GM12864 (cell line): ENCODE measurements at regions not wholly inside any gene's neighbourhood (a gene's known extent, or its start where the extent isn't known, plus 50 kb on each side); places are given as distances from the start of the nearest gene placed in this dataset.

Source experiments
- DNase-seq: peaks from one replicate; pipeline ENCODE4 v3.0.0-alpha.2; 2011; ENCODE audit warnings: low read depth
- H3K4me3 ChIP-seq: 2 replicates; pipeline ENCODE4 v1.5.1; 2011; ENCODE audit warnings: mild to moderate bottlenecking, low read depth, low read length, control low read depth
- TF ChIP-seq, protein P1 (sequence below): IDR thresholded peaks from 2 replicates; pipeline ENCODE4 v1.5.1; 2011; ENCODE audit warnings: low read depth, mild to moderate bottlenecking, moderate library complexity, low read length, control low read depth, inconsistent platforms; ENCODE audit errors: missing control alignments

DNA sequence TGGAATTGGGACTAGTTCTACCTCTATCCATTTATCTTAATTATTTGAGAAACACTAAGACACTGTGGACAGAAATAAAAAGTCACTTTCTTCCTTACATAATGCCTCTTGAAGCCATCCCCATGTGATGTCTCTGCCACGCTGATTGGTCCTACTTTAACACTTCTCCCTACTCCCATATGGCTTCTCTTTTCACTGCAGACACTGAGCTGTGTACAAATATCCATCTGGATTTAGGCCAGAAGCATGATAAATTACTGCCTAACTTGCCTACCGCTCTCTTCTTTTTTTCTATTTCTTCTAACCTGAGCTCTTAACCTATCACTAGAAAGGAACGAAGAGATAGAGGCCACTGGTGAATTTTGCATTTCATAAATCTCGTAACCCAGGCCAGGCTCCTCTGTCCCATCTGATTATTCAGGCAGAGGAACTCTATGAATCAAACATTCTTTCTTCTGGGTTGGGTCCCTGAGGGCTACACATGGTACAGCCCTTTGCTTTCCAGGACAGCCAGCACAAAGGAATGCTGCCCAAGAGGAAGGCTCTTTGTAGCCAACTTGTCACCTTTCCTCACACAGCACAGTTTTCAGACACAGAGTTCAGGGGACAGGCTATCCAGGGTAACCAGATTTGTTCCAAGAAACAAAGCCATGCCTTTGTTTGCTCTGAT lies 878.5 kb upstream of the LRRC4C start:
- no peak for DNase-seq
- TF ChIP-seq, protein P1, sequence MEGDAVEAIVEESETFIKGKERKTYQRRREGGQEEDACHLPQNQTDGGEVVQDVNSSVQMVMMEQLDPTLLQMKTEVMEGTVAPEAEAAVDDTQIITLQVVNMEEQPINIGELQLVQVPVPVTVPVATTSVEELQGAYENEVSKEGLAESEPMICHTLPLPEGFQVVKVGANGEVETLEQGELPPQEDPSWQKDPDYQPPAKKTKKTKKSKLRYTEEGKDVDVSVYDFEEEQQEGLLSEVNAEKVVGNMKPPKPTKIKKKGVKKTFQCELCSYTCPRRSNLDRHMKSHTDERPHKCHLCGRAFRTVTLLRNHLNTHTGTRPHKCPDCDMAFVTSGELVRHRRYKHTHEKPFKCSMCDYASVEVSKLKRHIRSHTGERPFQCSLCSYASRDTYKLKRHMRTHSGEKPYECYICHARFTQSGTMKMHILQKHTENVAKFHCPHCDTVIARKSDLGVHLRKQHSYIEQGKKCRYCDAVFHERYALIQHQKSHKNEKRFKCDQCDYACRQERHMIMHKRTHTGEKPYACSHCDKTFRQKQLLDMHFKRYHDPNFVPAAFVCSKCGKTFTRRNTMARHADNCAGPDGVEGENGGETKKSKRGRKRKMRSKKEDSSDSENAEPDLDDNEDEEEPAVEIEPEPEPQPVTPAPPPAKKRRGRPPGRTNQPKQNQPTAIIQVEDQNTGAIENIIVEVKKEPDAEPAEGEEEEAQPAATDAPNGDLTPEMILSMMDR, result no peak
- H3K4me3 ChIP-seq, result no peak overlapping the region

DNA sequence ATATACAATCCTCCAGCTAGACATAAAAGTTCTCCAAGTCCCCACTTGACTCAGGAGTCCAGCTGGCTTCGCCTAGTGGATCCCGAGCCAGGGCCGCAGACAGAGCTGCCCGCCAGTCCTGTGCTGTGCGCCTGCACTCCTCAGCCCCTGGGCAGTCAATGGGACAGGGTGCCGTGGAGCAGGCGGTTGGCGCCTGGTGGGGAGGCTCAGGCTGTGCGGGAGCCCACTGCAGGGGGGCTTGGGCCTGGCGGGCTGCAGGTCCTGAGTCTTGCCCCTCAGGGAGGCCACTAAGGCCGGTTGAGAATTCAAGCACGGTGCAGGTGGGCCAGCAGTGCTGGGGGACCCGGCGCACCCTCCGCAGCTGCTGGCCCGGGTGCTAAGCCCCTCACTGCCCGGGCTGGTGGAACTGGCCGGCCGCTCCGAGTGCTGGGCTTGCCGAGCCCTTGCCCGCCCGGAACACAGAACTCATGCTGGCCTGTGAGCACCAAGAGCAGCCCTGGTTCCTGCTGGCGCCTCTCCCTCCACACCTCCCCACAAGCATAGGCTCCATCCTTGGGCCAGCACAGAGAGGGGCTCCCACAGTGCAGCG lies 884.8 kb upstream of the LRRC4C start:
- no peak overlapping the region for H3K4me3 ChIP-seq
- DNase-seq, result no peak
- TF ChIP-seq, protein P1, result no peak

DNA sequence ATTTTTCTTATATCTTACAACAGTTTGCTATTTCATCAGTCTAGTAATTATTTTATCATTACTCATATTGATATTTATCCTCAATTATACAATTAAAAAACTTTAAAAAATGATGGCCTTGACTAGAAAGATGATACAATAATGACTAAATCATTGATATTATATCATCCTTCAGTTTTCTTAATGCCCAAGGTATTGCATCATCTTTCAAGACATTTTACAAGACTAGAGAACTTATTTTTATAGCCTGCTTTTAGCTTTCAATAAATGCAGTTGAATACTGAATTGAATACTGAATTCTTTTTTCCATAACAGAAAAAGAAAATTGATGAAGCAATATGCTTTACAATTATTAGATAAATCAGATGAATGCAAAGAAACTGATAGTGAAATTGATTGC lies 886.5 kb upstream of the LRRC4C start:
- TF ChIP-seq, protein P1, result no peak
- DNase-seq, result no peak
- no peak overlapping the region for H3K4me3 ChIP-seq

DNA sequence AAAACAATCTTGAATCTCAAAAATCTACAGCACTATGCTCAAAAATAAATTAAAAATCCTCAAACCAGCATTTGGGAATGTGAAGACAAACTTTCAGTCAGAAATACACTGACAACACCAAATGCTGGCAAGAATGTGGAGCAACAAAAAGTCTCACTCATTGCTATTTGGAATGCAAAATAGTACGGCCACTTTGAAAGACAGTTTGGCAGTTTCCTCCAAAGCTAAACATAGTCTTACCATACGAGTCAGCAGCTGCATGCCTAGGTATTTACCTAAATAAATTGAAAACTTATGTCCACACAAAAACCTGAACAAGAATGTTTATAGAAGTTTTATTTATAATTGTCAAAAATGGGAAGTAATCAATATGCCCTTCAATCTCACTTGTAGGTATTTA lies 904.2 kb upstream of the LRRC4C start:
- no peak overlapping the region for H3K4me3 ChIP-seq
- TF ChIP-seq, protein P1, result no peak

DNA sequence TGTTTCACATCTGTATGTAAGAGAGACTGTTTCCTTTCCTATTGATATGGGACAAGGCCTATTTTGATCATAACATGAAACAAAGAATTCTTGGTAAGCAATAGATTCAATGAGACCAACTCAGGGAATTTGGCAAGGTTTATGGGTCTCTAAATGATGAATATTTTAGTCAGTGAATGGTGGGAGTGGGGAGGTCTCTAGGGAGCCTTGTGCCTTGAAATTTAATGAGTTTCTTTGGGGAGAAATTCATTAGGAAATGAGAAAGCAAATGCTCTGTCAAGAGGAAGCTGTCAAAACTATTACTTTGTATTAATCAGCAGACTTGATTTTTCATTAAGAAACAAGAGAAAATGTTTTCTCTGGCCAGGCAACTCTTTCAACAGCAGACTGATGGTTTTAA lies 921.7 kb upstream of the API5 start:
- no peak overlapping the region for H3K4me3 ChIP-seq
- no peak for DNase-seq
- TF ChIP-seq, protein P1, result no peak

More for the DNA sequence above, 904.2 kb upstream of the LRRC4C start:
- no peak for DNase-seq

DNA sequence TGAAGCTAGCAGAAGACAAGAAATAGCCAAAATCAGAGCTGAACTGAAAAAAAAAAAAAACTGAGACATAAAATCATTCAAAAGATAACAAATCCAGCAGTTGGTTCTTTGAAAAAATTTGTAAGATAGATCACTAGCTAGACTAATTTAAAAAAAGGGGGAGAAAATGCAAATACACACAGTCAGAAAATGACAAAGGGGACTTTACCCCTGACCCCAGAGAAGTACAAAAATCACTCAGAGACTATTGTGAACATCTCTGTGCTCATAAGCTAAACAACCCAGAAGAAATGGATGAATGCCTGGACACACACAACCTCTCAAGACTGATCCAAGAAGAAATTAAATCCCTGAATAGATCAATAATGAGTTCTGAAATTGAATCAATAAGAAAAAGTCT lies 914.3 kb upstream of the API5 start:
- TF ChIP-seq, protein P1, result no peak
- DNase-seq, result no peak
- no peak overlapping the region for H3K4me3 ChIP-seq

DNA sequence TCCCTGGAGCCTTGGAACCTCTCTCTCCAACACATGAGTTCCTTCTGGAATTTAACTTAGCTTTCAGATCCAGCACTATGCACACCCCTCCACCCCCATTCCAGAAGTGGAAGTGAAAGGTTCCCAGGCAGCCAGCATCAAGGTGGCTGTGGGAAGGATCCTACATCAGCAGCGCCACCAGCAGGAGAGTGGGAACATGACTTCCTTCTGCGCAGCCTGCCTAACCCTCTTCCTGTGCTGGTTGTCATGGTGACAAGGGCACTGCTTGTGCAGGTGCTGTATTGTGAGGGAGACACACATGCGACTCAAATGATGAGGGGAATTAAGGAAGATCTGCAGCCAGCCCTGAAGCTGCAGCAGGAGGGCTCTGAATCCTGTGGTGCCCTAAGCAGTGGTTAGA lies 904.5 kb upstream of the API5 start:
- TF ChIP-seq, protein P1, result no peak
- no peak for DNase-seq
- H3K4me3 ChIP-seq, result no peak overlapping the region
